H1 (cell line): ENCODE measurements at regions not wholly inside any gene's neighbourhood (a gene's known extent, or its start where the extent isn't known, plus 50 kb on each side); places are given as distances from the start of the nearest gene placed in this dataset.
A peak's percentile ranks its signal among the peaks of the same experiment; 100 is the strongest.

ENCODE experiments used
- CTCF ChIA-PET: fragments of 300-600 bp; sonication (Branson Sonifier 250); formaldehyde crosslinking; loops from one replicate; lab custom pipeline; 2021; ENCODE audit not compliant: partially characterized antibody; lab: Charles Lee
- POLR2A ChIA-PET: fragments of 300-600 bp; sonication (Branson Sonifier 250); formaldehyde crosslinking; loops from one replicate; lab custom pipeline; 2021; ENCODE audit warnings: inconsistent platforms; ENCODE audit not compliant: partially characterized antibody; lab: Charles Lee
- DNase-seq, 2 experiments: peaks; one replicate each; pipeline versions ENCODE4 v3.0.0 to v3.0.0-alpha.2; 2010 to 2022; ENCODE audit warnings: low spot score in 2 of 2, low read depth in 1 of 2, mixed read lengths in 1 of 2
- FAIRE-seq: peaks from 2 replicates; lab custom pipeline; 2011; peaks lifted over from hg19 to GRCh38; lab: Jason Lieb, UNC
- H2AFZ ChIP-seq: 2 replicates; pipeline ENCODE4 v1.8.1; 2012; ENCODE audit warnings: low read length, inconsistent platforms
- H2AK5ac ChIP-seq: 2 replicates; pipeline ENCODE4 v1.6.1; 2013; ENCODE audit warnings: low read depth, low read length
- H2BK120ac ChIP-seq: replicated peaks from 2 replicates; pipeline ENCODE3; 2013; ENCODE audit warnings: low read depth, low read length, inconsistent platforms
- H2BK12ac ChIP-seq: 2 replicates; pipeline ENCODE4 v1.6.1; 2013; ENCODE audit warnings: low read depth, low read length
- H2BK15ac ChIP-seq: 2 replicates; pipeline ENCODE4 v1.6.1; 2013; ENCODE audit warnings: low read length
- H2BK20ac ChIP-seq: 2 replicates; pipeline ENCODE4 v1.6.1; 2013; ENCODE audit warnings: low read length
- H2BK5ac ChIP-seq: 2 replicates; pipeline ENCODE4 v1.6.1; 2013; ENCODE audit warnings: low read depth, low read length
- H3K14ac ChIP-seq: 2 replicates; pipeline ENCODE4 v1.6.1; 2013; ENCODE audit warnings: inconsistent platforms; ENCODE audit not compliant: insufficient read length
- H3K18ac ChIP-seq: 2 replicates; pipeline ENCODE4 v1.6.1; 2013; ENCODE audit warnings: low read length; ENCODE audit errors: extremely low read depth
- H3K23ac ChIP-seq: 2 replicates; pipeline ENCODE4 v1.6.1; 2013; ENCODE audit warnings: inconsistent platforms; ENCODE audit not compliant: insufficient read length
- H3K23me2 ChIP-seq: 2 replicates; pipeline ENCODE4 v1.6.1; 2013; ENCODE audit warnings: low read depth, low read length
- H3K27ac ChIP-seq: 2 replicates; pipeline ENCODE4 v1.6.1; 2011; ENCODE audit warnings: low read depth, low read length, inconsistent platforms
- H3K27me3 ChIP-seq, 4 experiments: replicated peaks in 1 of 4; 1 replicate in 1 of 4; 2 replicates in 3 of 4; pipeline versions ENCODE4 v1.6.1 to v1.8.1; 2011 to 2013; ENCODE audit warnings: low read length in 3 of 4, mild to moderate bottlenecking in 3 of 4, inconsistent platforms in 2 of 4, mixed read lengths in 2 of 4, moderate library complexity in 1 of 4; ENCODE audit not compliant: control insufficient read depth in 3 of 4, insufficient read depth in 3 of 4; ENCODE audit errors: extremely low read depth in 1 of 4
- H3K36me3 ChIP-seq, 4 experiments: 2 replicates each; pipeline versions ENCODE4 v1.6.1 to v1.8.1; 2011 to 2013; ENCODE audit warnings: mild to moderate bottlenecking in 4 of 4, low read length in 3 of 4, moderate library complexity in 2 of 4, control low read depth in 1 of 4, inconsistent platforms in 1 of 4; ENCODE audit not compliant: insufficient read depth in 4 of 4, control insufficient read depth in 2 of 4
- H3K4ac ChIP-seq: replicated peaks from 2 replicates; pipeline ENCODE3; 2013; ENCODE audit warnings: low read length, low read depth, mixed read lengths, inconsistent platforms; ENCODE audit not compliant: insufficient read length
- H3K4me1 ChIP-seq, 4 experiments: replicated peaks in 1 of 4; 1 replicate in 1 of 4; 2 replicates in 3 of 4; pipeline versions ENCODE4 v1.6.1 to v1.8.1; 2011 to 2013; ENCODE audit warnings: low read length in 3 of 4, inconsistent platforms in 2 of 4, mixed read lengths in 1 of 4; ENCODE audit not compliant: insufficient read depth in 4 of 4, control insufficient read depth in 3 of 4
- H3K4me2 ChIP-seq, 2 experiments: 2 replicates each; pipeline versions ENCODE4 v1.6.1 to v1.8.1; 2011 to 2013; ENCODE audit warnings: low read depth in 2 of 2, low read length in 2 of 2, control low read depth in 1 of 2, inconsistent platforms in 1 of 2, mild to moderate bottlenecking in 1 of 2; ENCODE audit not compliant: insufficient read depth in 1 of 2
- H3K4me3 ChIP-seq, 4 experiments: fragments of 200-600, 300-600 bp in 1 of 4; sonication (generic), shearing (Covaris generic), sonication (Bioruptor Twin) in 1 of 4; 2 replicates each; pipeline versions ENCODE4 v1.5.1 to v1.8.1; 2011 to 2016; ENCODE audit warnings: low read length in 4 of 4, low read depth in 3 of 4, control low read depth in 2 of 4, inconsistent platforms in 2 of 4, mild to moderate bottlenecking in 2 of 4, mixed read lengths in 1 of 4, moderate library complexity in 1 of 4; ENCODE audit not compliant: insufficient read depth in 2 of 4; ENCODE audit errors: extremely low read depth in 1 of 4
- H3K56ac ChIP-seq: replicated peaks from 2 replicates; pipeline ENCODE3; 2013; ENCODE audit warnings: low read depth, mild to moderate bottlenecking, mixed read lengths, low read length, inconsistent platforms; ENCODE audit not compliant: insufficient read length
- H3K79me1 ChIP-seq: 2 replicates; pipeline ENCODE4 v1.6.1; 2013; ENCODE audit warnings: low read depth, low read length, control low read depth
- H3K79me2 ChIP-seq, 2 experiments: 2 replicates each; pipeline versions ENCODE4 v1.6.1 to v1.8.1; 2012 to 2013; ENCODE audit warnings: low read length in 2 of 2, mild to moderate bottlenecking in 2 of 2, inconsistent platforms in 1 of 2; ENCODE audit not compliant: insufficient read depth in 2 of 2, control insufficient read depth in 1 of 2
- H3K9ac ChIP-seq, 4 experiments: replicated peaks in 1 of 4; 1 replicate in 1 of 4; 2 replicates in 3 of 4; pipeline versions ENCODE4 v1.6.1 to v1.8.1; 2011 to 2013; ENCODE audit warnings: low read depth in 3 of 4, low read length in 3 of 4, control low read depth in 2 of 4, mild to moderate bottlenecking in 2 of 4, moderate library complexity in 2 of 4, inconsistent platforms in 1 of 4; ENCODE audit errors: extremely low read depth in 1 of 4
- H3K9me3 ChIP-seq, 2 experiments: 2 replicates each; pipeline versions ENCODE4 v1.6.1 to v1.8.1; 2012 to 2013; ENCODE audit warnings: mild to moderate bottlenecking in 2 of 2, moderate library complexity in 2 of 2, control low read depth in 1 of 2, inconsistent platforms in 1 of 2, low read depth in 1 of 2, low read length in 1 of 2, mixed read lengths in 1 of 2; ENCODE audit not compliant: insufficient read depth in 2 of 2
- H4K20me1 ChIP-seq, 2 experiments: replicated peaks in 1 of 2; 2 replicates each; pipeline versions ENCODE3 to v1.8.1; 2011 to 2013; ENCODE audit warnings: inconsistent platforms in 2 of 2, low read length in 2 of 2, mild to moderate bottlenecking in 1 of 2; ENCODE audit not compliant: insufficient read depth in 2 of 2, control insufficient read depth in 1 of 2
- H4K5ac ChIP-seq: 2 replicates; pipeline ENCODE4 v1.6.1; 2013; ENCODE audit warnings: low read length, low read depth, mixed read lengths, inconsistent platforms; ENCODE audit not compliant: insufficient read length
- H4K8ac ChIP-seq: 2 replicates; pipeline ENCODE4 v1.8.0; 2013; ENCODE audit warnings: mild to moderate bottlenecking, moderate library complexity, low read length, inconsistent platforms; ENCODE audit not compliant: insufficient read depth; ENCODE audit errors: extremely low read depth
- H4K91ac ChIP-seq: replicated peaks from 2 replicates; pipeline ENCODE3; 2013; ENCODE audit warnings: low read length, mixed read lengths, inconsistent platforms; ENCODE audit not compliant: insufficient read length
- KDM1A ChIP-seq: fragments of 200-600, 300-600 bp; sonication (generic); IDR thresholded peaks from 2 replicates; pipeline ENCODE4 v1.7.1; 2016; ENCODE audit warnings: mild to moderate bottlenecking, low read length, borderline replicate concordance
- WGBS, 2 experiments: shearing (Covaris generic) in 1 of 2; methylation state at CpG; one replicate each; pipeline versions ENCODE4 v1.1.6 to v1.1.7; 2013 to 2015; ENCODE audit warnings: low lambda C conversion rate in 2 of 2, mixed read lengths in 2 of 2, inconsistent platforms in 1 of 2, low coverage in 1 of 2, missing lambda C conversion rate in 1 of 2; ENCODE audit not compliant: insufficient replicate concordance in 2 of 2, insufficient coverage in 1 of 2, insufficient read length in 1 of 2; ENCODE audit errors: extremely low coverage in 1 of 2, missing lambda C conversion rate in 1 of 2; 5-methylcytosine and 5-hydroxymethylcytosine counted together
- TF ChIP-seq, protein P1 (sequence below): IDR thresholded peaks from 2 replicates; pipeline ENCODE4 v1.6.1; 2012; ENCODE audit warnings: low read length, inconsistent platforms

- no peak for FAIRE-seq
- Histone ChIP-seq H3K9me3 (no peaks in the 10 kb centered on the region), H3K14ac (no peak overlapping the region), H2BK15ac (no peak overlapping the region), H3K23me2 (peaks cover 18% of the 10 kb centered on the region; the same call in 1 of the 2 replicates), H4K8ac (no peak overlapping the region), H3K23ac (no peak overlapping the region), H3K56ac (no peak overlapping the region), H3K18ac (no peak overlapping the region), H2BK20ac (no peak overlapping the region), H2BK12ac (no peak overlapping the region), H4K91ac (no peak overlapping the region), H2BK120ac (no peak overlapping the region), H3K4ac (no peak overlapping the region), H3K9ac (no peak overlapping the region), H2BK5ac (no peak overlapping the region), H4K5ac (no peak overlapping the region), H3K79me1 (no peaks in the 10 kb centered on the region), H3K27me3 (peaks cover 19 to 41% (median 36%) of the 10 kb centered on the region in 4 experiments), H2AK5ac (no peak overlapping the region), H3K36me3 (no peaks in the 10 kb centered on the region), H3K4me3 (no peak overlapping the region), H3K4me2 (peak overlapping the region in 1 of 2 experiments; percentile 88; a peak in 1 of 4 replicates), H4K20me1 (no peaks in the 10 kb centered on the region), H3K79me2 (no peaks in the 10 kb centered on the region), H3K4me1 (peaks cover 0 to 4% (median under 1%) of the 10 kb centered on the region in 4 experiments; a peak in 3 of 7 replicates), H2AFZ (no peak overlapping the region), H3K27ac (no peak overlapping the region)
- CTCF ChIA-PET = interaction anchor here (0.6 to 2.1 kb wide), 14 partner anchors 9 to 520 kb away, joined by 3 to 11 read pairs (median 4); no protein-coding TSS in a partner anchor
- no peak for DNase-seq
- POLR2A ChIA-PET = no interaction called here
- WGBS, 2 experiments = 83% methylated on average over 9 of the region's 9 CpGs; no CpG with 5 or more reads in 1 of the 2 experiments
- TF ChIP-seq, protein P1, sequence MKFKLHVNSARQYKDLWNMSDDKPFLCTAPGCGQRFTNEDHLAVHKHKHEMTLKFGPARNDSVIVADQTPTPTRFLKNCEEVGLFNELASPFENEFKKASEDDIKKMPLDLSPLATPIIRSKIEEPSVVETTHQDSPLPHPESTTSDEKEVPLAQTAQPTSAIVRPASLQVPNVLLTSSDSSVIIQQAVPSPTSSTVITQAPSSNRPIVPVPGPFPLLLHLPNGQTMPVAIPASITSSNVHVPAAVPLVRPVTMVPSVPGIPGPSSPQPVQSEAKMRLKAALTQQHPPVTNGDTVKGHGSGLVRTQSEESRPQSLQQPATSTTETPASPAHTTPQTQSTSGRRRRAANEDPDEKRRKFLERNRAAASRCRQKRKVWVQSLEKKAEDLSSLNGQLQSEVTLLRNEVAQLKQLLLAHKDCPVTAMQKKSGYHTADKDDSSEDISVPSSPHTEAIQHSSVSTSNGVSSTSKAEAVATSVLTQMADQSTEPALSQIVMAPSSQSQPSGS = no peak
- peak; percentile 76; the same call in 1 of the 2 replicates for TF ChIP-seq KDM1A
Measured at GRCh38 chr16:6021276-6021943, 923.8 kb upstream of the EEF2KMT start.
